Erythroblast (primary cell): ENCODE measurements at regions not wholly inside any gene's neighbourhood (a gene's known extent, or its start where the extent isn't known, plus 50 kb on each side); places are given as distances from the start of the nearest gene placed in this dataset.

Experiments used
- GATA1 ChIP-seq: IDR thresholded peaks from 2 replicates; pipeline ENCODE4 v1.6.1; 2011; ENCODE audit warnings: low read depth, mild to moderate bottlenecking, control low read depth, low read length, moderate library complexity
- POLR2A ChIP-seq: IDR thresholded peaks from 2 replicates; pipeline ENCODE4 v1.6.1; 2011; ENCODE audit warnings: mild to moderate bottlenecking, low read length

DNA sequence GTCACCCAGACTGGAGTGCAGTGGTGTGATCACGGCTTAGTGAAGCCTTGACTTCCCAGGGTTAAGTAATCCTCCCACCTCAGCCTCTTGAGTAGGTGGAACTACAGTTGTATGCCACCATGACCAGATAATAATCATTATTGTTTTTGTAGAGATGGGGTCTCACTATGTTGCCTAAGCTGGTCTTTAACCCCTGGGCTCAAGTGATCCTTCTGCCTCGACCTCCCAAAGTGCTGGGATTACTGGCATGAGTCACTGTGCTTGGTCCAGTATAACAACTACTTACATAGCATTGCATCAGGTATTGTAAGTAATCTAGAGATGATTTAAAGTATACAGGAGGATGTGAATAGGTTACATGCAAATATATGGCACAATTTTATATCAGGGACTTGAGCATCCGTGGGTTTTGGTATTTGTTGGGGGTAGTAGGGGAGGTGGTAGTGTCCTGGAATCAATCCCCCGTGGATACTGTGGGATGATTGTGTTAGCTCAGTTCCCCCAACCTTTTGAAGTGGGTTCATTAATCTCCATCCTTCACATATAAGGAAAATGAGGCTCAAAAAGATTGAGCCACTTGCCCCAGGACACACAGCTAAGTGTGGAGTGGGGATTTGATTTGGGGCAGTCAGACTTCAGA is 61.4 kb upstream of the CNIH3 start:
- no peak for TF ChIP-seq POLR2A
- TF ChIP-seq GATA1: no peak
